Erythroblast (primary cell): ENCODE measurements at regions not wholly inside any gene's neighbourhood (a gene's known extent, or its start where the extent isn't known, plus 50 kb on each side); places are given as distances from the start of the nearest gene placed in this dataset.

Source experiments
- GATA1 ChIP-seq: IDR thresholded peaks from 2 replicates; pipeline ENCODE4 v1.6.1; 2011; ENCODE audit warnings: low read depth, mild to moderate bottlenecking, control low read depth, low read length, moderate library complexity
- POLR2A ChIP-seq: IDR thresholded peaks from 2 replicates; pipeline ENCODE4 v1.6.1; 2011; ENCODE audit warnings: mild to moderate bottlenecking, low read length

DNA sequence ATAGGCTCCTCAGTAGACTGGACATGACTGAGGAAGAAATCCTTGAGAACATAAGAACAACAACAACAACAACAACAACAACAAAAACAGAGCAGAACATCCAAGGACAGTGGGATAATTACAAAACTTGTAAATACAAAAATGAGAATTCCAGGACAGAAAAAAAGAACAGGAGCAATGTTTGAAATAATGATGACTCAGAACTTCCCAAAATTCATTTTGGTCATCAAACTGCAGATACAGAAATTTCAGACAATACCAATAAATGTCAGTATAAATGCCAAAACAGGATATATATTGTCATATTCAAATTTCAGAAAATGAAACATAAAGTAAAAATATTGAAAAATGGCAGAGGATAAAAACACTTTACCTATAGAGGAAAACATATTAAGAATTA is 259.0 kb downstream of the TRIM36 start:
- TF ChIP-seq POLR2A: no peak
- TF ChIP-seq GATA1: no peak
